ENCODE measurements at regions not wholly inside any gene's neighbourhood (a gene's known extent, or its start where the extent isn't known, plus 50 kb on each side); places are given as distances from the start of the nearest gene placed in this dataset.

GRCh38 chr11:113634940-113635575 lies 71.0 kb downstream of the TMPRSS5 start:
- no peaks in the 10 kb centered on the region for H3K79me2 ChIP-seq (ENCODE audit: insufficient read depth, low read depth, low read length)
- H3K4me1 ChIP-seq (ENCODE audit: insufficient read depth, low read length, poor library complexity, severe bottlenecking), result no peaks in the 10 kb centered on the region
- no TSS peak for BruUV-seq (replicated peaks)
- no peaks in the 10 kb centered on the region for H3K36me3 ChIP-seq (ENCODE audit: insufficient read depth, low read length)
- no peaks in the 10 kb centered on the region for H3K9me2 ChIP-seq (ENCODE audit: insufficient read depth, low read length)
- no peak overlapping the region for H2AFZ ChIP-seq (ENCODE audit: low read length)
- no peak overlapping the region for H3K4me3 ChIP-seq (ENCODE audit: low read depth, low read length, poor library complexity, severe bottlenecking)
- POLR2A ChIA-PET, result no interaction called here
- no peak overlapping the region for H3K4me2 ChIP-seq (ENCODE audit: low read length)
- H3K9me3 ChIP-seq (ENCODE audit: low read length), result no peaks in the 10 kb centered on the region
- DNase-seq (ENCODE audit: low spot score), result no peak
- H4K20me1 ChIP-seq (ENCODE audit: insufficient read depth, low read length), result no peaks in the 10 kb centered on the region
- TF ChIP-seq, protein P1, sequence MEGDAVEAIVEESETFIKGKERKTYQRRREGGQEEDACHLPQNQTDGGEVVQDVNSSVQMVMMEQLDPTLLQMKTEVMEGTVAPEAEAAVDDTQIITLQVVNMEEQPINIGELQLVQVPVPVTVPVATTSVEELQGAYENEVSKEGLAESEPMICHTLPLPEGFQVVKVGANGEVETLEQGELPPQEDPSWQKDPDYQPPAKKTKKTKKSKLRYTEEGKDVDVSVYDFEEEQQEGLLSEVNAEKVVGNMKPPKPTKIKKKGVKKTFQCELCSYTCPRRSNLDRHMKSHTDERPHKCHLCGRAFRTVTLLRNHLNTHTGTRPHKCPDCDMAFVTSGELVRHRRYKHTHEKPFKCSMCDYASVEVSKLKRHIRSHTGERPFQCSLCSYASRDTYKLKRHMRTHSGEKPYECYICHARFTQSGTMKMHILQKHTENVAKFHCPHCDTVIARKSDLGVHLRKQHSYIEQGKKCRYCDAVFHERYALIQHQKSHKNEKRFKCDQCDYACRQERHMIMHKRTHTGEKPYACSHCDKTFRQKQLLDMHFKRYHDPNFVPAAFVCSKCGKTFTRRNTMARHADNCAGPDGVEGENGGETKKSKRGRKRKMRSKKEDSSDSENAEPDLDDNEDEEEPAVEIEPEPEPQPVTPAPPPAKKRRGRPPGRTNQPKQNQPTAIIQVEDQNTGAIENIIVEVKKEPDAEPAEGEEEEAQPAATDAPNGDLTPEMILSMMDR (conservative IDR thresholded peaks at IDR 0.05; ENCODE audit: low read length), result no peak
- TF ChIP-seq EZH2phosphoT487 (IDR thresholded peaks at IDR 0.05; ENCODE audit: borderline replicate concordance, low read depth, low read length), result no peak
- intact Hi-C loops (cut with micrococcal nuclease; ENCODE audit: unreplicated experiment), result no loop called here
- CTCF ChIA-PET (ENCODE audit: unreplicated experiment), result interaction anchor here (0.6 kb wide), 1 partner anchor 619 kb away, joined by 3 read pairs; no protein-coding TSS in a partner anchor
- H3K27ac ChIP-seq (ENCODE audit: low read depth, low read length, poor library complexity, severe bottlenecking), result no peak overlapping the region

DNA sequence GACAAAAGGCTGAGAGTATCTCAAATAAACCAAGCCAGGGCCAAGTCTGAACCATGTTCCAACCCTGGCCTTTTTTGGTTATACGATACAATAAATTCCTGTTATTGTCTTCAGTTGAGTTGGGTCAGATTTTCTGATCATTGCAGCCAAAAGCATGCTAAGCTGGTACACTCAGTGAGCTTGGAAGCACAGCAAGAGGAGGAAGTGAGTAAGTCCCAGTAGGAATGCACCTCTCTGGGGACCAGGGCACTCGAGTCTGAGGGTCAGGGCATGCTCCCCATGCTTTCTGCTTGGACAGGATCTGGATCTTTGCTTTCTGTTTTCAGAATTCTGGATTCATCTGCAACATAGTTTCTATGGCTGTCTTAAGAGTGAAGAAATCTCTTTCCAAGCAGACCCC lies 73.1 kb downstream of the TMPRSS5 start:
- H3K36me3 ChIP-seq (ENCODE audit: insufficient read depth, low read length), result no peaks in the 10 kb centered on the region
- no peaks in the 10 kb centered on the region for H3K4me1 ChIP-seq (ENCODE audit: insufficient read depth, low read length, poor library complexity, severe bottlenecking)
- BruUV-seq (replicated peaks), result no TSS peak
- no peaks in the 10 kb centered on the region for H3K79me2 ChIP-seq (ENCODE audit: insufficient read depth, low read depth, low read length)
- no peaks in the 10 kb centered on the region for H4K20me1 ChIP-seq (ENCODE audit: insufficient read depth, low read length)
- H2AFZ ChIP-seq (ENCODE audit: low read length), result no peak overlapping the region
- TF ChIP-seq, protein P1 (conservative IDR thresholded peaks at IDR 0.05; ENCODE audit: low read length), result no peak
- no peak for TF ChIP-seq EZH2phosphoT487 (IDR thresholded peaks at IDR 0.05; ENCODE audit: borderline replicate concordance, low read depth, low read length)
- no peaks in the 10 kb centered on the region for H3K9me3 ChIP-seq (ENCODE audit: low read length)
- CTCF ChIA-PET (ENCODE audit: unreplicated experiment), result no interaction called here
- DNase-seq (ENCODE audit: low spot score), result no peak
- POLR2A ChIA-PET, result interaction anchor here (0.6 kb wide), 1 partner anchor 17 kb away, joined by 4 read pairs; no protein-coding TSS in a partner anchor
- no peak overlapping the region for H3K27ac ChIP-seq (ENCODE audit: low read depth, low read length, poor library complexity, severe bottlenecking)
- no peak overlapping the region for H3K4me2 ChIP-seq (ENCODE audit: low read length)
- H3K4me3 ChIP-seq (ENCODE audit: low read depth, low read length, poor library complexity, severe bottlenecking), result no peak overlapping the region
- intact Hi-C loops (cut with micrococcal nuclease; ENCODE audit: unreplicated experiment), result no loop called here
- no peaks in the 10 kb centered on the region for H3K9me2 ChIP-seq (ENCODE audit: insufficient read depth, low read length)

DNA sequence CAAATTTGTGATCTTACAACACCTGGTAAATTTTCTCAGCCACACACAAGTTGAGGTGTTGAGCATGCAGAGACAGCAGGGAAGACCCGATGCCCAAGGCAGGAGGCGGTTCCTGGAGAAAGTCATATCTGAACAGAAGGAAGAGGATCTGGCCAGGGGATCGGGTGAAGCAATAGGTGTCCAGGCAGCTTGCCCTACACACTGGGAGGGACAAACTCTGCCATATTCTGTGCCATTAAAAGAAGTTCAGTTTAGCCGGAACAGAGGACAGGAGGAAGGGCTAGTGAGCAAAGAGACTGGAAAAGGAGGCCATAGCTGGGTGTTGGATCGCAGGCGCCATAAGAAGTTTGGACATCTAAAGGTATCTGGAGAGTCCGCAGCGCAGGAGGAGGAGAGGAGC lies 76.5 kb downstream of the TMPRSS5 start:
- H3K79me2 ChIP-seq (ENCODE audit: insufficient read depth, low read depth, low read length), result no peaks in the 10 kb centered on the region
- H3K9me3 ChIP-seq (ENCODE audit: low read length), result no peaks in the 10 kb centered on the region
- no peak overlapping the region for H2AFZ ChIP-seq (ENCODE audit: low read length)
- no peak for TF ChIP-seq EZH2phosphoT487 (IDR thresholded peaks at IDR 0.05; ENCODE audit: borderline replicate concordance, low read depth, low read length)
- TF ChIP-seq, protein P1 (conservative IDR thresholded peaks at IDR 0.05; ENCODE audit: low read length), result no peak
- no peaks in the 10 kb centered on the region for H4K20me1 ChIP-seq (ENCODE audit: insufficient read depth, low read length)
- H3K9me2 ChIP-seq (ENCODE audit: insufficient read depth, low read length), result no peaks in the 10 kb centered on the region
- H3K27ac ChIP-seq (ENCODE audit: low read depth, low read length, poor library complexity, severe bottlenecking), result no peak overlapping the region
- H3K4me3 ChIP-seq (ENCODE audit: low read depth, low read length, poor library complexity, severe bottlenecking), result no peak overlapping the region
- intact Hi-C loops (cut with micrococcal nuclease; ENCODE audit: unreplicated experiment), result no loop called here
- H3K4me2 ChIP-seq (ENCODE audit: low read length), result no peak overlapping the region
- ChIA-PET CTCF (ENCODE audit: unreplicated experiment) (no interaction called here), POLR2A (interaction anchor here (1.4 kb wide), 1 partner anchor 42 kb away, joined by 3 read pairs; no protein-coding TSS in a partner anchor)
- H3K4me1 ChIP-seq (ENCODE audit: insufficient read depth, low read length, poor library complexity, severe bottlenecking), result no peaks in the 10 kb centered on the region
- no peak for DNase-seq (ENCODE audit: low spot score)
- no peaks in the 10 kb centered on the region for H3K36me3 ChIP-seq (ENCODE audit: insufficient read depth, low read length)
- no TSS peak for BruUV-seq (replicated peaks)

All from OCI-LY7 (cell line).